Endodermal cell (in vitro differentiated cells): ENCODE measurements at regions not wholly inside any gene's neighbourhood (a gene's known extent, or its start where the extent isn't known, plus 50 kb on each side); places are given as distances from the start of the nearest gene placed in this dataset.

Source experiments
- DNase-seq: peaks from one replicate; pipeline ENCODE4 v3.0.0-alpha.2; 2017
- H3K27ac ChIP-seq: 2 replicates; pipeline ENCODE4 v1.5.1; 2013; ENCODE audit warnings: mild to moderate bottlenecking, low read depth, low read length, moderate library complexity
- H3K27me3 ChIP-seq: 2 replicates; pipeline ENCODE4 v1.6.1; 2013; ENCODE audit warnings: mild to moderate bottlenecking, low read length, moderate library complexity; ENCODE audit not compliant: insufficient read depth, control insufficient read depth, poor library complexity, severe bottlenecking
- H3K36me3 ChIP-seq: 2 replicates; pipeline ENCODE4 v1.7.0; 2013; ENCODE audit warnings: mild to moderate bottlenecking, low read length, moderate library complexity; ENCODE audit not compliant: control insufficient read depth, insufficient read depth
- H3K4me1 ChIP-seq: one replicate; pipeline ENCODE4 v1.7.0; 2013; ENCODE audit warnings: low read length; ENCODE audit not compliant: control insufficient read depth, insufficient read depth
- H3K4me3 ChIP-seq: 2 replicates; pipeline ENCODE4 v1.5.1; 2013; ENCODE audit warnings: mild to moderate bottlenecking, low read length, moderate library complexity
- H3K9ac ChIP-seq: 2 replicates; pipeline ENCODE4 v1.6.1; 2013; ENCODE audit warnings: mild to moderate bottlenecking, low read length, moderate library complexity; ENCODE audit not compliant: poor library complexity, severe bottlenecking; ENCODE audit errors: extremely low read depth
- H3K9me3 ChIP-seq: 2 replicates; pipeline ENCODE4 v1.6.1; 2013; ENCODE audit warnings: mild to moderate bottlenecking, low read length, moderate library complexity; ENCODE audit not compliant: control insufficient read depth
- H3K27ac Mint-ChIP-seq: 2 replicates; pipeline ENCODE4 v1.8.0; 2020; ENCODE audit warnings: mixed read lengths
- H3K27me3 Mint-ChIP-seq: 2 replicates; pipeline ENCODE4 v1.8.0; 2021; ENCODE audit warnings: mild to moderate bottlenecking, mixed read lengths; ENCODE audit not compliant: insufficient read depth
- H3K36me3 Mint-ChIP-seq: 2 replicates; pipeline ENCODE4 v1.8.0; 2020; ENCODE audit warnings: low read depth, mixed read lengths
- H3K4me1 Mint-ChIP-seq: 2 replicates; pipeline ENCODE4 v1.8.0; 2020; ENCODE audit warnings: mixed read lengths
- H3K4me3 Mint-ChIP-seq: 2 replicates; pipeline ENCODE4 v1.8.0; 2020; ENCODE audit warnings: mild to moderate bottlenecking, moderate library complexity, mixed read lengths
- H3K9me3 Mint-ChIP-seq: 2 replicates; pipeline ENCODE4 v1.8.0; 2020; ENCODE audit warnings: mild to moderate bottlenecking, mixed read lengths
- CTCF ChIP-seq: fragments of 200-600 bp; sonication (generic); conservative IDR thresholded peaks from 2 replicates; pipeline ENCODE4 v1.5.0; 2021; ENCODE audit warnings: antibody characterized with exemption, mild to moderate bottlenecking
- WGBS, 2 experiments: methylation state at CpG; one replicate each; pipeline versions ENCODE4 v1.1.5 to v1.1.7; 2013; ENCODE audit warnings: missing lambda C conversion rate in 2 of 2, mixed read lengths in 1 of 2; ENCODE audit not compliant: insufficient coverage in 1 of 2, insufficient read length in 1 of 2; 5-methylcytosine and 5-hydroxymethylcytosine counted together

GRCh38 chr5:117144086-117144485 lies 569.5 kb upstream of the SEMA6A start:
- Mint-ChIP-seq H3K36me3 (no peaks in the 10 kb centered on the region), H3K9me3 (no peaks in the 10 kb centered on the region), H3K27ac (no peak overlapping the region)

GRCh38 chr5:117143406-117143805 lies 568.8 kb upstream of the SEMA6A start:
- peaks cover 6% of the 10 kb centered on the region for H3K27me3 Mint-ChIP-seq
- H3K4me3 Mint-ChIP-seq = no peak overlapping the region
- H3K4me1 ChIP-seq = no peaks in the 10 kb centered on the region
- H3K9me3 Mint-ChIP-seq = no peaks in the 10 kb centered on the region
- no peak for TF ChIP-seq CTCF
- H3K9me3 ChIP-seq = no peaks in the 10 kb centered on the region
- no peak for DNase-seq
- no peak overlapping the region for H3K9ac ChIP-seq
- no peak overlapping the region for H3K27ac ChIP-seq
- no peaks in the 10 kb centered on the region for H3K27me3 ChIP-seq
- H3K27ac Mint-ChIP-seq = no peak overlapping the region
- H3K4me1 Mint-ChIP-seq = peaks cover 16% of the 10 kb centered on the region
- H3K36me3 ChIP-seq = no peaks in the 10 kb centered on the region
- H3K4me3 ChIP-seq = no peak overlapping the region
- no peaks in the 10 kb centered on the region for H3K36me3 Mint-ChIP-seq

More at GRCh38 chr5:117144086-117144485, 569.5 kb upstream of the SEMA6A start:
- TF ChIP-seq CTCF = no peak
- Mint-ChIP-seq H3K27me3 (peaks cover 6% of the 10 kb centered on the region), H3K4me1 (peaks cover 16% of the 10 kb centered on the region), H3K4me3 (no peak overlapping the region)
- Histone ChIP-seq H3K4me3 (no peak overlapping the region), H3K27me3 (no peaks in the 10 kb centered on the region), H3K4me1 (no peaks in the 10 kb centered on the region), H3K27ac (no peak overlapping the region), H3K36me3 (no peaks in the 10 kb centered on the region), H3K9me3 (no peaks in the 10 kb centered on the region), H3K9ac (no peak overlapping the region)
- DNase-seq = no peak

GRCh38 chr5:117138523-117138922 lies 563.9 kb upstream of the SEMA6A start:
- H3K27me3 Mint-ChIP-seq = peaks cover 4% of the 10 kb centered on the region
- no peaks in the 10 kb centered on the region for H3K9me3 Mint-ChIP-seq
- DNase-seq = no peak
- no peak for TF ChIP-seq CTCF
- no peaks in the 10 kb centered on the region for H3K36me3 Mint-ChIP-seq
- H3K9me3 ChIP-seq = no peaks in the 10 kb centered on the region
- 100% methylated on average over 2 of the region's 3 CpGs for WGBS, 2 experiments
- peaks cover 25% of the 10 kb centered on the region for H3K4me1 Mint-ChIP-seq
- no peaks in the 10 kb centered on the region for H3K36me3 ChIP-seq
- H3K4me1 ChIP-seq = peaks cover 6% of the 10 kb centered on the region
- no peak overlapping the region for H3K9ac ChIP-seq
- H3K27me3 ChIP-seq = no peaks in the 10 kb centered on the region
- no peak overlapping the region for H3K4me3 Mint-ChIP-seq
- no peak overlapping the region for H3K27ac ChIP-seq
- no peak overlapping the region for H3K27ac Mint-ChIP-seq
- no peak overlapping the region for H3K4me3 ChIP-seq
